Fibroblast of lung (primary cell): ENCODE measurements at regions not wholly inside any gene's neighbourhood (a gene's known extent, or its start where the extent isn't known, plus 50 kb on each side); places are given as distances from the start of the nearest gene placed in this dataset.
A peak's percentile ranks its signal among the peaks of the same experiment; 100 is the strongest.

Source experiments
- DNase-seq, 2 donors: peaks; one replicate each; pipeline versions ENCODE4 v3.0.0 to v3.0.0-alpha.2; 2010; ENCODE audit warnings: low read depth in 2 of 2
- H2AFZ ChIP-seq: 2 replicates; pipeline ENCODE4 v1.5.1; 2012; ENCODE audit warnings: low read length, control low read depth, inconsistent platforms
- H3K27ac ChIP-seq: 2 replicates; pipeline ENCODE4 v1.5.1; 2011; ENCODE audit warnings: low read length, control low read depth; ENCODE audit not compliant: insufficient read depth
- H3K27me3 ChIP-seq: 2 replicates; pipeline ENCODE4 v1.5.1; 2011; ENCODE audit warnings: mild to moderate bottlenecking, low read length; ENCODE audit not compliant: control insufficient read depth, insufficient read depth
- H3K36me3 ChIP-seq: 2 replicates; pipeline ENCODE4 v1.5.1; 2011; ENCODE audit warnings: low read length; ENCODE audit not compliant: control insufficient read depth, insufficient read depth
- H3K4me1 ChIP-seq: 2 replicates; pipeline ENCODE4 v1.5.1; 2011; ENCODE audit warnings: low read length; ENCODE audit not compliant: control insufficient read depth, insufficient read depth; ENCODE audit errors: extremely low read depth
- H3K4me2 ChIP-seq: 2 replicates; pipeline ENCODE4 v1.5.1; 2011; ENCODE audit warnings: low read length, control low read depth; ENCODE audit not compliant: insufficient read depth; ENCODE audit errors: extremely low read depth
- H3K4me3 ChIP-seq, 4 experiments: fragments of 200-600 bp in 1 of 4; sonication (generic) in 1 of 4; replicated peaks in 1 of 4; 2 replicates each; pipeline ENCODE4 v1.5.1; 2011 to 2016; ENCODE audit warnings: low read length in 4 of 4, low read depth in 3 of 4, mild to moderate bottlenecking in 3 of 4, control low read depth in 2 of 4, inconsistent platforms in 1 of 4, mixed read lengths in 1 of 4; ENCODE audit not compliant: insufficient read depth in 1 of 4; ENCODE audit errors: control extremely low read depth in 1 of 4
- H3K79me2 ChIP-seq: 2 replicates; pipeline ENCODE4 v1.5.1; 2012; ENCODE audit warnings: mild to moderate bottlenecking, low read length, inconsistent platforms; ENCODE audit not compliant: control insufficient read depth, insufficient read depth
- H3K9ac ChIP-seq: 2 replicates; pipeline ENCODE4 v1.5.1; 2011; ENCODE audit warnings: mild to moderate bottlenecking, low read length, control low read depth; ENCODE audit not compliant: insufficient read depth
- H3K9me3 ChIP-seq: 2 replicates; pipeline ENCODE4 v1.5.1; 2012; ENCODE audit warnings: low read depth, low read length; ENCODE audit not compliant: control insufficient read depth, insufficient read depth
- H4K20me1 ChIP-seq: 2 replicates; pipeline ENCODE4 v1.5.1; 2011; ENCODE audit warnings: low read length; ENCODE audit not compliant: control insufficient read depth, insufficient read depth; ENCODE audit errors: extremely low read depth
- CTCF ChIP-seq, 2 donors: IDR thresholded peaks in 1 of 2; conservative IDR thresholded peaks in 1 of 2; 1 replicate in 1 of 2; 2 replicates in 1 of 2; pipeline ENCODE4 v1.5.1; 2011 to 2012; ENCODE audit warnings: low read length in 2 of 2, control low read depth in 1 of 2, inconsistent platforms in 1 of 2, low read depth in 1 of 2, mild to moderate bottlenecking in 1 of 2
- EZH2 ChIP-seq: IDR thresholded peaks from 2 replicates; pipeline ENCODE4 v1.5.1; 2012; ENCODE audit warnings: low read length, control low read depth, mild to moderate bottlenecking; ENCODE audit errors: missing control alignments

- Histone ChIP-seq H3K4me3 (no peak overlapping the region), H4K20me1 (no peaks in the 10 kb centered on the region)
Measured at GRCh38 chr13:70619936-70620335, 511.7 kb upstream of the KLHL1 start.

GRCh38 chr13:70616847-70617246, 508.6 kb upstream of the KLHL1 start:
- H3K79me2 ChIP-seq = no peaks in the 10 kb centered on the region
- no peaks in the 10 kb centered on the region for H3K27me3 ChIP-seq
- no peak overlapping the region for H3K4me3 ChIP-seq
- H3K9ac ChIP-seq = no peak overlapping the region
- no peaks in the 10 kb centered on the region for H3K4me1 ChIP-seq
- no peak for DNase-seq
- H3K9me3 ChIP-seq = no peaks in the 10 kb centered on the region
- H3K4me2 ChIP-seq = no peak overlapping the region
- H3K27ac ChIP-seq = no peak overlapping the region
- H2AFZ ChIP-seq = no peak overlapping the region
- no peaks in the 10 kb centered on the region for H4K20me1 ChIP-seq
- TF ChIP-seq EZH2 (no peak), CTCF (conservative IDR thresholded peaks at IDR 0.05 in 1 of 2, IDR thresholded peaks at IDR 0.05 in 1 of 2; ENCODE audit: low read depth in 1 of 2, low read length in 2 of 2) (no peak)
- no peaks in the 10 kb centered on the region for H3K36me3 ChIP-seq

More at GRCh38 chr13:70619936-70620335, 511.7 kb upstream of the KLHL1 start:
- Histone ChIP-seq H3K79me2 (no peaks in the 10 kb centered on the region), H3K4me1 (no peaks in the 10 kb centered on the region), H3K27ac (no peak overlapping the region), H3K9ac (no peak overlapping the region), H2AFZ (no peak overlapping the region), H3K4me2 (no peak overlapping the region), H3K27me3 (no peaks in the 10 kb centered on the region), H3K9me3 (no peaks in the 10 kb centered on the region), H3K36me3 (no peaks in the 10 kb centered on the region)
- DNase-seq = no peak
- TF ChIP-seq EZH2 = no peak
- TF ChIP-seq CTCF (conservative IDR thresholded peaks at IDR 0.05 in 1 of 2, IDR thresholded peaks at IDR 0.05 in 1 of 2; ENCODE audit: low read depth in 1 of 2, low read length in 2 of 2) = no peak

- no peak overlapping the region for H3K27ac ChIP-seq
- no peak overlapping the region for H3K9ac ChIP-seq
- no peaks in the 10 kb centered on the region for H3K27me3 ChIP-seq
- H4K20me1 ChIP-seq = no peaks in the 10 kb centered on the region
- no peak overlapping the region for H3K4me3 ChIP-seq
- no peak overlapping the region for H2AFZ ChIP-seq
- no peak for TF ChIP-seq EZH2
- peak in 1 of 2 donors; percentile 50 for TF ChIP-seq CTCF (conservative IDR thresholded peaks at IDR 0.05 in 1 of 2, IDR thresholded peaks at IDR 0.05 in 1 of 2; ENCODE audit: low read depth in 1 of 2, low read length in 2 of 2)
- no peak overlapping the region for H3K4me2 ChIP-seq
- no peaks in the 10 kb centered on the region for H3K9me3 ChIP-seq
- no peaks in the 10 kb centered on the region for H3K36me3 ChIP-seq
- H3K79me2 ChIP-seq = no peaks in the 10 kb centered on the region
- peak in 1 of 2 donors; percentile 28 for DNase-seq
- no peaks in the 10 kb centered on the region for H3K4me1 ChIP-seq
Measured at GRCh38 chr13:70613295-70613694, 505.0 kb upstream of the KLHL1 start.
